GM21529 (cell line): ENCODE measurements at regions not wholly inside any gene's neighbourhood (a gene's known extent, or its start where the extent isn't known, plus 50 kb on each side); places are given as distances from the start of the nearest gene placed in this dataset.
A peak's percentile ranks its signal among the peaks of the same experiment; 100 is the strongest.

Experiments used
- ATAC-seq: cut with Tn5 transposase; IDR thresholded peaks from one replicate; pipeline ENCODE4 v1.9.1; 2021; ENCODE audit not compliant: unreplicated experiment

DNA sequence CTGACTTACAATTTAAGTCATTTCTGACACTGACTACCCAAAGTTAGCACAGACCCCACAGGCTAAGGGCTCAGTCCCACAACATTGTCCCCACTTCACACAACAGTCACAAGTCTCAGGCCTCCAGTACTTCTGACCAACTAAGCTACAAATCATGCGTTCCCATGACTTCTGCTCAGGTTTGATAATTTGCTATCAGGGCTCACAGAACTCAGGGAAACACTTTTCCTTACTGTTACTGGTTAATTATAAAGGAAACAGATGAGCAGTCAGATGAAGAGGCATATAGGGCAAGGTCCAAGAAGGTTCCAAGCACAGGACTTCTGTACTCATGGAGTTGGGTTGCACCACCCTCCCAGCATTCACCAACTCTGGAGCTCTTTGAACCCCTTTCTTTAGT lies 151.2 kb upstream of the TNR start:
- ATAC-seq, result no peak

DNA sequence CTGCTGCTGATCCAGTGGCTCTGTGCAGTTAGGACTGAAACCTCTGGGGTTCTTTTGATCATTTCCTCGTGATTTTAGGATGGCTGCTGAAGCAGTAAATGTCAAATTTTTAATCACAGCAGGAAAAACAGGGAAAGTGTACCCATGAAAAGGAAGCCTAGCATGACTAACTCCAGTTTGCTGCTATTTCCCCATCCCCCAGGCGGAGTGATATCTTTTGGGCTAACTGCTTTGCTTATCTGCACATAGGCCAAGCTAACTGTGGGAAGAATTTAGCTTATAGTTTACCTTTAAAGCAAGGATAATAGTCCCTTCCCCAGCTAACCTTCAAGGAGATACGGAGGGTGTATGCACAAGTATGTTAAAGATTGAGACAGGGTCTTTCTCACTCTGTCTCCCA lies 149.8 kb upstream of the TNR start:
- ATAC-seq, result no peak

DNA sequence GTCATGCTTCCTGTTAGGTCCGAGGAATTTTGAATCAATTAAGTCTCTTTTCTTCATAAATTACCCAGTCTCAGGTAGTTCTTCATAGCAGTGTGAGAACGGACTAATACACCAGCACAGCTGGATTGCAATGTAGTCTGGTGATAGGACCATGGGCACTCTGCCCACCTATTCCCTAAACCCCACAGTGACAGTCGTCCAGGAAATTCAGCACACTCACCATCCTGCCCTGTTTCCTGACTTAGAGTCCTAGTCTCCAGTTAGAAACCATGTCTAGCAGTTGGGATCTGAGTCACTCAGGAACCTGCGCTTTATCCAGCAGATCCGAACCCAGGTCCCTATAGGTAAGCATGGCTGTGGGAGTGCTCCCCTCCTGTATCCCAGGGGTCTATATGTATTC lies 149.3 kb upstream of the TNR start:
- no peak for ATAC-seq

DNA sequence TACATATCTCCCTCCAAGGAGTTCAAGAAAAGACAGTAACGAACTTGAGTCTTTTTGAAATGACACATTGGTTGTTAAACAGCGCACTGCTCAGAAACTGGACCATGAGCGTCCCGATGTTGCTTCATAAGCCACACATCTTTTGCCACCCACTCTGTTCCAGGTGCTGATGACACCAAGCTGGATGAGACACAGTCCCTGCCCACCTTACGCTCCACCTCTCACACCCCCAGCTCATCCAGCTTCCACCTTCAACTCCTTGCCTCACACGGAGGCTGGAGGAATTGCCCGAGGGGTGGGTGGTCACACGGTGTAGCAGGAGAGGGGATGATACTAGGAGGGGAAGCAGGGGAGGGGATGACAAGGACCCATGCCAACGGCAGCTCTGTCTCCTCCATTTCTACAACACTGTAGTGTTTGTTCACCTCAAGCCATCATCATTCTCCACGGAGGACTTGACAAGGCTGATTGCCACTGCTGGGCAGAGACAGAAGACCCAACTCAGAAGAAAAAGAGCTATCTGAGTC lies 148.5 kb upstream of the TNR start:
- ATAC-seq, result no peak

DNA sequence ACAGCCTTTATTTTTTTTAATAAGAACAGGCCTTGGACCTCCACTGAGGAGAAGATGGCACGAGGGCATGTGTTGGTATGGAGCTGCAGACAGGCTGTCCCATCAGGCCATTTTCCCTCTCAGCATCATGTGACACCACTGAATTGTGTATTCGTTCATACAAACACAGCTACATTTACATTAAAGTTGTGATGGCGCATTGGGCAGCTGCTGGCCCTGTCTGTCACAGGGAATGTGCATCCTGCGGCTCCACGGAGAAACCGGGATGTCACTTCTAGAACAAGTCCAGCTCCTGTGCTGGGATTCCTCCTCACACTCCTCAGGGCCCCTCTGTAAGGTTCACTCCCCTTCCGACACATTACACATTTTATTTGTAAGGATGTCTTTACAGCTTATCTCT lies 147.6 kb upstream of the TNR start:
- no peak for ATAC-seq

DNA sequence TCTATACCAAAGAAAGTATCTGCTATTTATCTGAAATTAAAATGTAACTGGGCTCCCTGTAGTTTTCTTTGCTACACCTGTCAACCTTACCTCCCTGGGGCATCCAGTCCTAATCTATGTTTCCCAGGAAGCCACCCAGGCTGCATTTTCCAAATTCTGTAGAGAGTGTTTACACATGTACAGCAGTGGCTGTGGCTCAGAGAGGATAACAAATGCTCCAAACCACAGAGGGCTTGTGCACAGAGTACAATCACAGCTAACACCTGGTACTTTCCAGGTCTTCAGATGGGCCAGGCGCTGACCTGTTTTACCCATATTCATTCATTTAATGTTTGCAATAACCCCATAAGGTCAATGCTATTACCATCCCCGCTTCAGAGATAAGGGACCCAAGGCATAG lies 146.5 kb upstream of the TNR start:
- no peak for ATAC-seq

DNA sequence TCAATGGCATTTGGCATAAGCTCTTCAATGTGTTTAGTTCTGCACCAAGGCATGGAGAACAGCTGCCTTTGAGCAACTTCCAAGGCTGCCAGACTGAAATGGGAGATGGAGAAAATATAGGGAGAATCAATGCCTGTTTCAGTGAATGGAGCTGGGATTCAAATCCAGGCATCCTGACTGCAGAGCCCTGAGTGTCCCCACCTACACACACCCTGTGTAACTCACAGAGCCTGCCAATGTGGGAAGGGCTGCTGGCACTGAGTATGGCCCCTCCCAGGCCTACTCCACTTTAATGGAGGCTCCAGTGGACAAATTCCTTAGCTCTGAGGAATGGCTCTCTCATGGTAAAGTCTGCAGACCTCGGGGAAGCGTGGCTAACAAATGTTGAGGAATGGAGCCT lies 145.6 kb upstream of the TNR start:
- ATAC-seq, result no peak

DNA sequence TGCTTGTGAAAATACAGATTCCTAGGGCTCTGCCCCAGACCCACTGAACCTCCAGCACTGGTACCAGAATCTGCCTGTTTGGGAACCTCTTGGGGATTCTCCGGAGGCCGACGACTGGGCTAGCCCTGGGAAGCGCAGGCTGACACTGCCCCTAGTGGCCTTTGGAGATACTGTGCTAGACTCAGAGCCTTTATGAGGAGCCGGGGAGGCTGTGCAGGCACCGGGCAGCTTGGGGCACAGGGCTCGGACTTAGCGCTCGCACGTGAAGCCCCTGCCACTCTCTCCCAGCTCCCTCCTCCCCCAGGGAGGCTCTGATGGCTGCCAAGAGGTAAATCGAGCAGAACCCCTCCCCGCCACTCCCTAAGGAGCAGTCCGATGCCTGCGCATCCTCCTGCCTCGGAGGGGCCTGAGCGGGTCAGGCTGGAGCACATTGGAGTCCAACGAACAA lies 144.6 kb upstream of the TNR start:
- ATAC-seq, result peak; percentile 94

DNA sequence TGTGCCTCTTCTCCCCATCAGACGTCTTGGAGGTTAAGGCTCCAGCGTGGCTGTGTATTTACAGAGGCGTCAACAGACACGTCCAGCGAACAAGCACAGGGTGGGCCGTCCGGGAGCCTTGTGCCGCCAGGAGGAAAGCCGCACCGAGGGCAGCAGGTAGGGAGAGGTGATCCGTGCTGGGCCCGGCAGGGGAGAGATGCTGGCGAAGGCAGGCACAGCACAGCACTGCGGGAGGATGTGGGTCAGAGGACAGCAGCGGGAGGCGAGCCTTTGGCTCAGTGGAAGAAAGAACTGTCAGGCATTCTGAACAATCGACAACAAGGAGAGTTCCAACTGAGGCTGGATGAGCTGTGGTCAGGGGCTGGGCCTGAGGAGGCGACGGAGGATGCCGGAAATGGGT lies 144.1 kb upstream of the TNR start:
- no peak for ATAC-seq

DNA sequence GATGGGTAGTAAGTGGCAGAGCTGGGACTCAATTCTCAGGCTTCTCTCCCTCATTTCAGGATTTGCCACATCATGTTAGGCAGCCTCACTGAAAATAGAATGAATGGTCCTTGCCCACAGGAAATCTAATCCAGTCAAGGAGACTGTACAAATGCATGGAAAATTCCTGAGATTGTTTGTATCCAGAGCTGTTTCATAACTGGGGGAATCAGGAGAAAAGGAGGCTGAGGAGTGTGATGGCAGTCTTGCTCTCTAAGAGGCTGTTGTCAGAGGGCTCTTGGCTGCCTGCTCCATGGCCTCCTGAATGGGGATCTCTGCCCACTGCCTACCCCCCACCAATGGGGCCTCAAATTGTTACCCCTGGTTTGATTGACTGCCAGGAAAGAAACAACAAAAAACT lies 141.9 kb upstream of the TNR start:
- ATAC-seq, result no peak

DNA sequence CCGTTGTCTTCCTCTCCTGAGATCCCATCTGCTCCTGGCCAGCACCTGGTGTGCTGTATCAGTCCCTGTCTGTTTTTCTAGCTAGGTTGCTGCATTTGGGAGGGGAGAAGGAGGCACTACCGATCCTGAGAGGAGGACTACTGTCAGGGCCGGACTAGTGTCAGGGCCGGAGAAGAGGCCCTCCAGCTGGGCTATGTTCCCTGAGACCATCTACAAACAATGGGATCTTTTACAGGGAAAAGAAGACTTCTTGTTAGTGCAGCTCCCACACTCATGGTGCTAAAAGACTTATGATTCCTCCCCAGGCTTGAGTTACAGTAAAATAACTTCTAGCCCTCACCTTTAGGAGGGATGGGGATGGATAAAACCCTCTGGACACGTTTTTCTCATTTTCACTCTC lies 141.0 kb upstream of the TNR start:
- no peak for ATAC-seq

DNA sequence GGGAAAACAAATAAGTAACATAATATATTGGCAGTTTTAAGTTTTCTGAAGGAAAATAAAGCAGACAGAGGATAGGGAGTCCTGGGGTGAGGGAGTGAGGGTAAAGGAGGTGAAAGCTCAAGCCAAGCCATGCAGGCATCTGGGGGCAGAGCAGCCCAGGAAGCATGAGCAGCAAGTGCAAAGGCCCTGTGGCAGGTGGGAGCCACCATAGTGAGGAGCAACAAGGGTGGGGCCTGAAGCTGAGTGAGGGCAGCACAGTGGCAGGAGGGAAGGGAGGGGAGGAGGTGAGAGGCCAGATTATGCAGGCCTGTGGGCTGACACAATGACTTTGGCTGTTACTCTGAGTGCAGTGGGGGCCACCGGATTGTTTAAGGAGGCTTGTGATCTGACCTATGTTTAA lies 138.8 kb upstream of the TNR start:
- no peak for ATAC-seq

DNA sequence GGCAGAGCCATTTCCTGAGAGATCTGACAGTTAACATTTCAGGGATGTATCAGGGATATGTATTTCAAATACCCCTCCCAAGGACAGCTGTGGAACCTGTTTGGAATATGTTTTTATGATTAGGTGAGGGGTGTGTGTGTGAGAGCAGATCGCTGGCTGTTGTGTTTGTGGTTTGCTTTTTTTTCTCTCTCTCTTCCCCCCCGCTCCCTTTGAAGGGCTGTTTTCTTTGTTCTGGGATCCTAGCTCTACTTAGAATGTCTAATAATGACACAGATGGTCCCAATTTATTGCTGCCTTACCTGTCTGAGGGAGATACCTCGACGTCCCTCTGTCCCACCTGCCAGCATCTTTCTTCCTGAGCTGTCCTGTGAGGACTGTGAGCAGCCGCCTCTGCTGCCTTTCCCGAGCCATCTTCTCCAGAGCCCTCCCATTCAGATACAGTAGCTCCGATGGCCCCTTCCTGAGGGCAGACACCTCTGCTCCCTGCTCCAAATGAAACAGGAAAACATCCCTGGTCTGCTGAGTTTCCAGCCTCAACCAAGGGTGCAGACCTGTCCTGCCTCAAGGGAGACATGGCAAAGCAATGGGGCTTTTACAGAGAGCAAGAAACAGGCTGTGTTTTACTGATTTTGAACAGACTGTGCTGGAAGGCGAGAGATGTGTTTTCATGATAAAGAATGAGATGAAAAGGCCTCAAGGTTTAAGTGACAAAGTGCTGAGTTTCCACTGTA lies 138.0 kb upstream of the TNR start:
- ATAC-seq, result no peak

DNA sequence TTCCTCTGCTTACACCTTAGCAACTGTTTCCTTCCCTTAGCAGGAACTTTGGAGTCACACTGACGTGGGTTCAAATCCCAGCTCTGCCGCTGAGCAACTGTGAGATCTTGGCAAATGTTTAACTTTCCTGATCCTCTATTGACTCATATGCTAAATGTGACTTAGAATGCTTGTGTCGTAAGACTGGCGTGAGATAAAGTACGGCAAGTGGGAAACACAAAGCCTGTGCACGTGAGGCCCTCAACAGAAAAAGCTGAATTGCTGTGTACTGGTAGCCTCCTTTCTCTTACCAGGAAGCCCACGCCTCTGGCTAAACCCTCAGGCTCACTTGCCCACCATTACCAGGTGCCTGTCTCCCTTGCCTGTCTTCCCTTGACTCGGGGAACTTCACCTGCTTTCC lies 135.4 kb upstream of the TNR start:
- ATAC-seq, result no peak

DNA sequence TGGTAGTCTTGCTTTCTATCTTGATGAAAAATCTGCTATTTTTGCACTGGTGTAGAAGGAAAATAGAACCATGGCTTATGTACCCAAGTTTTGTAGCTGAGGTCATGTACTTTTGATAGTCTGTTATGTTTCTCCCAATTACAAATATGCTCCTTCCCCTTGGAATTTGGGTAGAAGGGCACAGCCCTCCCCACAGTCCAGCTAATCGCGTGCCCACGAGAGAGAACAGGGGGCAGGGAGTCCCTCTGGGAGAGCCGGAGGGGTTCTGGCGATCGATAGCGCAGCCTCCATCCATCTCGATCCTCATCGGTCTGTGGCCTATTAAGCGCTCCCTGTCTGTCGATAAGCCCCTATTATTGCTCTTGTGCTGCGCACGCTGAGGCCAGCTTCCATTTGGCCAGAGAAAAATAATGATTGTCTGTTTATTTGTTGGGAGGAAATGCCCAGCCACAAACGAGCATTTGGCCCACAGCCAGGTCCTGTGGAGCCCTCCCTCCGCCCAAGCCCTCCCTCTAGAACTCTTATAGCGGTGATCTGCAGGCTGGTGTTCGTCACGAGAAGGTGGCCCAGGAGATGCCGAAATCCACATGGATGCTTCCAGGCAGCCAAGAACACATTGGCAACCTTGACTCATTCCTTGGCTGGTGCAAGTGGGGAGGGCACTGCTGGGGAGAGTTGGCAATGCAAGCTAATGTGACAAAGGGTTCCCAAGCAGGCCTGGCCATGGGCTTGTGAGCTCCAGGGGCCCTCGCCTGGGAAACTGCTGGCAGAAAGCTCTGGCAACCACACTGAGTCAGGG lies 134.7 kb upstream of the TNR start:
- ATAC-seq, result no peak

DNA sequence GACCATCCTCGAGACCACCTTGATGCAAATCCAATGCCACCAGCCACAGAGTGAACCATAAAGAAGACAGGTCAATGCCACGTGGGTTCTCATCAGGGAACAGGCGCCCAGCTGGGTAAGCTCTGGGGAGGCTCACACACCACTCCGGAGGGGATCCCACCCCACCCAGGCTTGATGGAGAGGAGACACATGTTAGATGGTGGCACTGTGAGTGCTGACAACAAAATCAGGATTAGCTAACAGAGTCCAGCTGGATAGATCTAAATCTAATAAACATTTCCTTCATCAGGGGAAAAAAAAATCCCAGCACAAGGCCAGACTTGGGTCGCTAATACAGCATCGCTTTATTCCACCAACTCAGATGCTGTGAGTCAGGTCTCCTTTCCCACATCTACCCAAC lies 132.2 kb upstream of the TNR start:
- no peak for ATAC-seq

DNA sequence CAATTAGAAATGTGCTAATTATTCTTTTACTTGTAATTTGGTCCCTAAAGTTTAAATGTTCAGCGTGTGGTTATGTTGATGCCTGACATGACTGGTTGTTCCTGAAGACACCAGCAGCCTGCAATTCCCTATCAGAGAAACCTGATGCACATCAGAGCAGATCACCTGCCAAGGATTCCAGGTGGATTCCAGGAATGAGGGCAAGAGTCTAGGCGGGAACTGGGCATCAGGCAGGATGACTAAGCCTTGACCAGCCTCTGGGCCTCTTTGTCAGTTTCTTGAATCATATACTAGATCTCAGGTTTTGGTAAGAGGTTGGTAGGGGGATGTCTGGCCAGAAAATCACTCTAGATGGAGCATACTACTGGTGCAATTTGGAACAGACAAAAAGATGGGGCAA lies 130.7 kb upstream of the TNR start:
- no peak for ATAC-seq

DNA sequence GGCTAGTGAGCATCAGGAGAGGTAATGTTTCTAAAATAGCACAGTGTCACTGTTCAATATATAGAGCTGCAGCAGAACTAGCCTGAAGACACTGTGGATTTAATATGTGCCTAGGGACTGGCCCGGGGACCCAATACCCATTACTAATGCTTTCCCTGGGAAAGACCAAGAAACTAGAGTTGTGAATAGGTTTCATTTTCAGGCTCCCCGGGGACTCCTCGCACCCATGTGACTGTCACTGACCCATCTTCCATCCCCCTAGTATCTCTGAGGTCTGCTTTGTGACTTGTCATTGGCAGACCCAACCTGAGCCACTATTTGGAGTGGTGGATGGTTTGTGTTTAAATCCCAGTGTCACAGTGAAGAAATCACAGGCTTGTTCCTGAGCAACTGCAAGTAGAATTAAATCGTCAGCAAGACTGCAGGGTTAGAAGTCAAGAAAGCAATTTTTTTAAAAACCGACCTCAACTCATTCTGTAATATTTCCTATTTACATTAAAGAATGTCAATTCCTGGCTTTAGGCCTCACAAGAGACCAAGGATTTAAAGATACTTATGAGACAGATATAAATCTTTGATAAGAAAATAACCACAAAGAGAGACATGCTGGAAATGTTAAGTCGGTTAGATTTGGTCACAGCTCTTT lies 130.0 kb upstream of the TNR start:
- ATAC-seq, result peak; percentile 89

DNA sequence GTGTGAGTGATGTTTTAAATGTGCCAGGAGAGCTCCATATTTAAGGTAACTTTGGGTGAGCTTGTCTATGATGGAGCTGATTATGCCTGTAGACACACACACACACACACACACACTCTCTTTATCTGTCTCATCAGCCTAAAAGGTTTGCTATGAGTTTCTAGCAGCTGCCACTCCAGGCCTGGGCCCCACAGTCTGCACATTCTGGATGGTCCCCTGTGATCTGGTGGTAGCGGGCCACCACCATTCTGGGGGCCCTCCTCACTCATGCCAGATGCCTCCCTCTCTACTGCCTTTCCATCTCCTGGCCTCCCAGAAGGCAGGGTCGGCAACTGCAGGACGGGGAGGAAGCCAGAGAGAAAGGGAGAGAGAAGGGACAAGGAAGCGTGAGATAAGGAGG lies 129.2 kb upstream of the TNR start:
- no peak for ATAC-seq

DNA sequence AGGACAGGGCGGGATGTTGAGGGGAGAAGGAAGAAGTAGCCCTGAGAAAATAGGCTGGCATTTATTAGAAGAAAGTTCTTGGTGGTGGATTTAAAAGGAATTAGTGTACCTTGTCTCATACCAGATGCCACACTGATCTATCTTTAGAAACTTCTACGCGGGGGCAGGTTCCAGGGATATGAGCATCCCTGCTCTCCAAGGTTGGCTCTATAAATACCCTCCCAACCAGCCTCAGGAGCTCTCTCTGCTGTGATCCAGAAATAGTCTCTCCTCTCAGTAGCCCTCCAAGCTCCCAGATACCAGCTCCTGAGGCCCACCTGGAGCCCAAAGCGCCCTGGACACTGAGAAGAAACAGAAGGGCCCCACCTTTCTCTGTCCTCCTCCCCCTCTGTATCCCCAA lies 128.3 kb upstream of the TNR start:
- no peak for ATAC-seq

DNA sequence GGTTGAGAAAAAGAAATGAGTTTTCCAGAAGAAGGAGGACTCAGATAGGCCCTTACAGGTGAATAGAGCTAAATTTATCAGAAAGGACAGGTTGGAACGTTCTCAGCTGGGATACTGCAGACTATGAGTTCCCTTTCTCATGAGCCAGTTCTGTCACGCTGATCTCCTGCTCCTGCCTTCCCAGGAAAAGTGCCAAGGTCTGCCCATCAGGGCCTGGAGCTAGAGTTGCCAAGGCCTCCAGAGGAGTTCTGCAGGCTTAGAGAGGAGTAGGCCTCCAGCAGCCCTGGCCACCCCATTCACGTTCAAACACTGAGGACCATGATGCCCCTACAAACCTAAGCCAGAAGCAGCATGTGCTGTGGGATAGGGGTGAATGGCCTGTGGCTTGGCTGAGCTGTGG lies 126.8 kb upstream of the TNR start:
- no peak for ATAC-seq

DNA sequence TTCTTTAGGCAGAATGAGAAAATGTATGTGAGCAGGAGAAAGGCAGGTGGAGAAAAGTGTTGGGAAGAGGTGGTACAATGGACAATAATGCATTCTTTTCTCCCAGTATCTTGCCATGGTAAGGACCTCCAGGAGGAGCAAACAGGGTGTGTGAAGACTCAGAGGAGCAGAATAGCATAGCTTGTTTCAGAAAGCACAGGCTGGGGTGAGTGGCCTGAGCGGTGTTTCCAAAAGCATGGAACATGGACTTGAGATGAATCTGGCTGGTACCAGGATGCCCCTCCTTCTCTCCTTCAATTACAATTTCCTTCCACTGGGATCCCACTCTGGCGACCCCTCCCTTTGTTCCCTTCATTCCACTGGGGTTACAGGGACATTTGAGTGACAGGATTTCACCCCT lies 123.4 kb upstream of the TNR start:
- ATAC-seq, result no peak
